ENCODE measurements at regions not wholly inside any gene's neighbourhood (a gene's known extent, or its start where the extent isn't known, plus 50 kb on each side); places are given as distances from the start of the nearest gene placed in this dataset.
"Not testable (repeated sequence)": the region's sequence is repeated elsewhere in the genome, so short reads cannot be mapped to it uniquely, and the experiment has no call there.

GRCh38 chrX:131853440-131853839, 169.7 kb upstream of the STK26 start:
- Histone ChIP-seq H3K9me3 (no peaks in the 10 kb centered on the region), H3K27ac (no peak overlapping the region), H3K4me3 (no peak overlapping the region), H3K27me3 (no peaks in the 10 kb centered on the region), H3K36me3 (no peaks in the 10 kb centered on the region), H3K4me1 (no peaks in the 10 kb centered on the region)
- TF ChIP-seq CTCF (IDR thresholded peaks at IDR 0.05) (no peak), POLR2A (IDR thresholded peaks at IDR 0.05) (no peak), EP300 (IDR thresholded peaks at IDR 0.05) (no peak), POLR2AphosphoS5 (IDR thresholded peaks at IDR 0.05) (no peak)
- 76% methylated on average over 4 of the region's 4 CpGs for WGBS
- DNase-seq (ENCODE audit: low spot score in 2 of 2) = no peak

GRCh38 chrX:131854581-131854980, 168.5 kb upstream of the STK26 start:
- Histone ChIP-seq H3K9me3 (no peaks in the 10 kb centered on the region), H3K27ac (no peak overlapping the region), H3K36me3 (no peaks in the 10 kb centered on the region), H3K27me3 (no peaks in the 10 kb centered on the region), H3K4me1 (no peaks in the 10 kb centered on the region), H3K4me3 (no peak overlapping the region)
- TF ChIP-seq POLR2A (IDR thresholded peaks at IDR 0.05) (no peak), POLR2AphosphoS5 (IDR thresholded peaks at IDR 0.05) (no peak)
- DNase-seq (ENCODE audit: low spot score in 2 of 2) = no peak

GRCh38 chrX:131861088-131861787, 161.9 kb upstream of the STK26 start:
- H3K4me1 ChIP-seq = no peaks in the 10 kb centered on the region
- H3K9me3 ChIP-seq = no peaks in the 10 kb centered on the region
- H3K27me3 ChIP-seq = no peaks in the 10 kb centered on the region
- no peak overlapping the region for H3K27ac ChIP-seq
- TF ChIP-seq CTCF (IDR thresholded peaks at IDR 0.05) (no peak), EP300 (IDR thresholded peaks at IDR 0.05) (no peak), POLR2AphosphoS5 (IDR thresholded peaks at IDR 0.05) (no peak), POLR2A (IDR thresholded peaks at IDR 0.05) (no peak)
- H3K4me3 ChIP-seq = no peak overlapping the region
- no peaks in the 10 kb centered on the region for H3K36me3 ChIP-seq
- 75% methylated on average over 6 of the region's 6 CpGs for WGBS
- no peak for DNase-seq (ENCODE audit: low spot score in 2 of 2)

- Histone ChIP-seq H3K36me3 (no peaks in the 10 kb centered on the region), H3K4me3 (no peak overlapping the region), H3K4me1 (no peaks in the 10 kb centered on the region), H3K9me3 (no peaks in the 10 kb centered on the region), H3K27me3 (no peaks in the 10 kb centered on the region), H3K27ac (no peak overlapping the region)
- no peak for TF ChIP-seq EP300 (IDR thresholded peaks at IDR 0.05)
- no peak for TF ChIP-seq CTCF (IDR thresholded peaks at IDR 0.05)
- TF ChIP-seq POLR2A (IDR thresholded peaks at IDR 0.05) = no peak
- no peak for TF ChIP-seq POLR2AphosphoS5 (IDR thresholded peaks at IDR 0.05)
- 73% methylated on average over 3 of the region's 3 CpGs for WGBS
- no peak for DNase-seq (ENCODE audit: low spot score in 2 of 2)
Measured at GRCh38 chrX:131862321-131862720, 160.8 kb upstream of the STK26 start.

- Histone ChIP-seq H3K4me1 (no peaks in the 10 kb centered on the region), H3K27ac (no peak overlapping the region), H3K4me3 (no peak overlapping the region), H3K36me3 (no peaks in the 10 kb centered on the region), H3K9me3 (no peaks in the 10 kb centered on the region), H3K27me3 (no peaks in the 10 kb centered on the region)
- no peak for DNase-seq (ENCODE audit: low spot score in 2 of 2)
- no peak for TF ChIP-seq POLR2AphosphoS5 (IDR thresholded peaks at IDR 0.05)
- TF ChIP-seq POLR2A (IDR thresholded peaks at IDR 0.05) = no peak
- TF ChIP-seq CTCF (IDR thresholded peaks at IDR 0.05) = no peak
- no peak for TF ChIP-seq EP300 (IDR thresholded peaks at IDR 0.05)
Measured at GRCh38 chrX:131869182-131869581, 153.9 kb upstream of the STK26 start.

GRCh38 chrX:131874300-131874699, 148.8 kb upstream of the STK26 start:
- Histone ChIP-seq H3K9me3 (no peaks in the 10 kb centered on the region), H3K27me3 (no peaks in the 10 kb centered on the region), H3K36me3 (no peaks in the 10 kb centered on the region), H3K4me1 (no peaks in the 10 kb centered on the region), H3K4me3 (no peak overlapping the region), H3K27ac (no peak overlapping the region)
- 96% methylated on average over 3 of the region's 3 CpGs for WGBS
- no peak for DNase-seq (ENCODE audit: low spot score in 2 of 2)
- no peak for TF ChIP-seq CTCF (IDR thresholded peaks at IDR 0.05)

- not testable (repeated sequence) for H3K36me3 ChIP-seq; H3K4me3 ChIP-seq; H3K27ac ChIP-seq; H3K9me3 ChIP-seq; H3K4me1 ChIP-seq; DNase-seq (ENCODE audit: low spot score in 2 of 2); H3K27me3 ChIP-seq
- WGBS = 100% methylated on average over 1 of the region's 1 CpG
Measured at GRCh38 chrX:131875827-131876226, 147.3 kb upstream of the STK26 start.

Measured in suprapubic skin (tissue), 4 donors.